ENCODE measurements at regions not wholly inside any gene's neighbourhood (a gene's known extent, or its start where the extent isn't known, plus 50 kb on each side); places are given as distances from the start of the nearest gene placed in this dataset.

GRCh38 chr2:192887337-192887736 is 692.6 kb upstream of the TMEFF2 start:
- Histone ChIP-seq H3K4me2 (ENCODE audit: insufficient read depth, low read length) (no peak overlapping the region), H2AFZ (ENCODE audit: low read depth, low read length) (no peak overlapping the region), H3K27ac (ENCODE audit: insufficient read depth, low read depth, low read length) (no peak overlapping the region), H3K9ac (replicated peaks; ENCODE audit: extremely low read depth, insufficient read depth, low read length) (no peak overlapping the region), H3K9me1 (replicated peaks; ENCODE audit: control insufficient read depth, extremely low read depth, insufficient read depth, low read length) (no peaks in the 10 kb centered on the region), H3K36me3 (ENCODE audit: control insufficient read depth in 2 of 2, extremely low read depth in 1 of 2, insufficient read depth in 2 of 2, low read length in 2 of 2) (no peaks in the 10 kb centered on the region), H3K9me3 (replicated peaks; ENCODE audit: control insufficient read depth, insufficient read depth, low read length) (peaks cover 3% of the 10 kb centered on the region), H3K4me3 (replicated peaks in 1 of 3; ENCODE audit: insufficient read depth in 1 of 3, low read depth in 1 of 3, low read length in 3 of 3) (no peak overlapping the region), H3K79me2 (ENCODE audit: control insufficient read depth, insufficient read depth, low read length) (no peaks in the 10 kb centered on the region), H3K4me1 (ENCODE audit: control insufficient read depth, extremely low read depth, insufficient read depth, low read length) (no peaks in the 10 kb centered on the region), H3K27me3 (ENCODE audit: control insufficient read depth in 2 of 2, insufficient read depth in 2 of 2, low read length in 2 of 2) (no peaks in the 10 kb centered on the region), H4K20me1 (replicated peaks; ENCODE audit: control insufficient read depth, extremely low read depth, insufficient read depth, low read length) (no peaks in the 10 kb centered on the region)
- ChIA-PET CTCF (no interaction called here), POLR2A (no interaction called here)
- no peak for DNase-seq (ENCODE audit: low read depth, low spot score)
- no peak for FAIRE-seq
- dilution Hi-C loops (cut with MboI; ENCODE audit: extremely low pct_ligation_motif_present, low sequenced_read_pairs) (no loop called here), intact Hi-C loops (cut with micrococcal nuclease) (no loop called here)
- no TSS peak for BruUV-seq (replicated peaks)
- TF ChIP-seq GATA2 (IDR thresholded peaks at IDR 0.05; ENCODE audit: insufficient read depth, insufficient read length, low read depth, low read length) (no peak), POLR2AphosphoS5 (IDR thresholded peaks at IDR 0.05; ENCODE audit: insufficient read depth, low read depth, low read length) (no peak), EZH2 (IDR thresholded peaks at IDR 0.05; ENCODE audit: borderline replicate concordance, low read depth, low read length, severe bottlenecking) (no peak), POLR2A (IDR thresholded peaks at IDR 0.05; ENCODE audit: low read depth, low read length) (no peak), JUN (IDR thresholded peaks at IDR 0.05; ENCODE audit: borderline replicate concordance, insufficient read depth, insufficient read length, low read depth) (no peak), FOS (IDR thresholded peaks at IDR 0.05; ENCODE audit: borderline replicate concordance, insufficient read depth, low read length) (no peak), CTCF (IDR thresholded peaks at IDR 0.05; ENCODE audit: extremely low read depth in 1 of 2, insufficient read depth in 1 of 2, low read depth in 1 of 2, low read length in 2 of 2) (no peak), MAX (IDR thresholded peaks at IDR 0.05; ENCODE audit: insufficient read depth, insufficient read length) (no peak), MYC (IDR thresholded peaks at IDR 0.05; ENCODE audit: low read depth, low read length) (no peak)

Data from endothelial cell of umbilical vein (primary cell).